NCI-H774 (cell line): ENCODE measurements at regions not wholly inside any gene's neighbourhood (a gene's known extent, or its start where the extent isn't known, plus 50 kb on each side); places are given as distances from the start of the nearest gene placed in this dataset.
"Not testable (repeated sequence)": the region's sequence is repeated elsewhere in the genome, so short reads cannot be mapped to it uniquely, and the experiment has no call there.

Experiments used
- DNase-seq: peaks from one replicate; lab custom pipeline; 2025; lab: John Stamatoyannopoulos, UW

GRCh38 chr4:93888308-93888707 is 59.8 kb downstream of the ATOH1 start:
- no peak for DNase-seq

- no peak for DNase-seq
Measured at GRCh38 chr4:93888768-93889167, 60.2 kb downstream of the ATOH1 start.

GRCh38 chr4:93891244-93891643 is 62.7 kb downstream of the ATOH1 start:
- DNase-seq = no peak

- no peak for DNase-seq
Measured at GRCh38 chr4:93894995-93895394, 66.4 kb downstream of the ATOH1 start.

GRCh38 chr4:93896516-93896915 is 68.0 kb downstream of the ATOH1 start:
- no peak for DNase-seq

- DNase-seq = no peak
Measured at GRCh38 chr4:93897559-93897958, 69.0 kb downstream of the ATOH1 start.

GRCh38 chr4:93908778-93909177 is 80.2 kb downstream of the ATOH1 start:
- no peak for DNase-seq

GRCh38 chr4:93911671-93912070 is 83.1 kb downstream of the ATOH1 start:
- no peak for DNase-seq

GRCh38 chr4:93912146-93912545 is 83.6 kb downstream of the ATOH1 start:
- no peak for DNase-seq

GRCh38 chr4:93918856-93919255 is 90.3 kb downstream of the ATOH1 start:
- DNase-seq = no peak

GRCh38 chr4:93923570-93923969 is 95.0 kb downstream of the ATOH1 start:
- DNase-seq = not testable (repeated sequence)

GRCh38 chr4:93947286-93947685 is 118.7 kb downstream of the ATOH1 start:
- DNase-seq = no peak

- not testable (repeated sequence) for DNase-seq
Measured at GRCh38 chr4:93950239-93950638, 121.7 kb downstream of the ATOH1 start.

- no peak for DNase-seq
Measured at GRCh38 chr4:93957186-93957585, 128.6 kb downstream of the ATOH1 start.

- DNase-seq = no peak
Measured at GRCh38 chr4:93960450-93960849, 131.9 kb downstream of the ATOH1 start.

GRCh38 chr4:93960916-93961315 is 132.4 kb downstream of the ATOH1 start:
- DNase-seq = no peak

GRCh38 chr4:93981594-93981993 is 153.0 kb downstream of the ATOH1 start:
- DNase-seq = no peak

GRCh38 chr4:93982255-93982654 is 153.7 kb downstream of the ATOH1 start:
- no peak for DNase-seq

- DNase-seq = no peak
Measured at GRCh38 chr4:93983140-93983539, 154.6 kb downstream of the ATOH1 start.

- DNase-seq = no peak
Measured at GRCh38 chr4:93994175-93994994, 165.8 kb downstream of the ATOH1 start.

GRCh38 chr4:93996895-93997294 is 168.3 kb downstream of the ATOH1 start:
- DNase-seq = no peak

GRCh38 chr4:94000559-94000958 is 172.0 kb downstream of the ATOH1 start:
- DNase-seq = no peak

- no peak for DNase-seq
Measured at GRCh38 chr4:94006932-94007331, 178.4 kb downstream of the ATOH1 start.

GRCh38 chr4:94011190-94011589 is 182.6 kb downstream of the ATOH1 start:
- no peak for DNase-seq
